Activated naive CD4-positive, alpha-beta T cell treated with anti-CD3 and anti-CD28 coated beads for 36 hours (primary cell): ENCODE measurements at regions not wholly inside any gene's neighbourhood (a gene's known extent, or its start where the extent isn't known, plus 50 kb on each side); places are given as distances from the start of the nearest gene placed in this dataset.
"Not testable (repeated sequence)": the region's sequence is repeated elsewhere in the genome, so short reads cannot be mapped to it uniquely, and the experiment has no call there.

Experiments used
- CTCF ChIA-PET: fragments of 350-600 bp; sonication (Branson Sonifier 250); formaldehyde crosslinking; loops from one replicate; lab custom pipeline; 2021; ENCODE audit warnings: antibody characterized with exemption; lab: Charles Lee
- DNase-seq: peaks from one replicate; pipeline ENCODE4 v3.0.0-alpha.2; 2020
- H3K27ac Mint-ChIP-seq: one replicate; pipeline ENCODE4 v1.8.0; 2021; ENCODE audit warnings: mild to moderate bottlenecking, mixed read lengths
- H3K27me3 Mint-ChIP-seq: one replicate; pipeline ENCODE4 v1.8.0; 2021; ENCODE audit warnings: low read depth, mixed read lengths
- H3K36me3 Mint-ChIP-seq: one replicate; pipeline ENCODE4 v1.8.0; 2021; ENCODE audit warnings: low read depth, mixed read lengths
- H3K4me1 Mint-ChIP-seq: one replicate; pipeline ENCODE4 v1.8.0; 2021; ENCODE audit warnings: low read depth, mixed read lengths
- H3K4me3 Mint-ChIP-seq: one replicate; pipeline ENCODE4 v1.8.0; 2021; ENCODE audit warnings: mild to moderate bottlenecking, moderate library complexity, mixed read lengths
- H3K9me3 Mint-ChIP-seq: one replicate; pipeline ENCODE4 v1.8.0; 2021; ENCODE audit warnings: mixed read lengths
- intact Hi-C: fragments of 100-400 bp; cut with micrococcal nuclease; formaldehyde crosslinking; loops from one replicate; pipeline ENCODE4 v1.15.1; 2023

- Mint-ChIP-seq H3K9me3 (peaks cover 13% of the 10 kb centered on the region), H3K27me3 (peaks cover 19% of the 10 kb centered on the region), H3K36me3 (no peaks in the 10 kb centered on the region), H3K4me1 (no peaks in the 10 kb centered on the region), H3K4me3 (no peak overlapping the region), H3K27ac (no peak overlapping the region)
- DNase-seq: no peak
- intact Hi-C loops: no loop called here
- CTCF ChIA-PET: no interaction called here
Observed at GRCh38 chr2:226176283-226176984, 623.2 kb downstream of the IRS1 start.

GRCh38 chr2:226174390-226174789 lies 625.2 kb downstream of the IRS1 start:
- no peaks in the 10 kb centered on the region for H3K36me3 Mint-ChIP-seq
- H3K4me3 Mint-ChIP-seq: no peak overlapping the region
- intact Hi-C loops: no loop called here
- no peak overlapping the region for H3K27ac Mint-ChIP-seq
- no peak for DNase-seq
- CTCF ChIA-PET: no interaction called here
- no peaks in the 10 kb centered on the region for H3K4me1 Mint-ChIP-seq
- H3K27me3 Mint-ChIP-seq: peaks cover 16% of the 10 kb centered on the region
- H3K9me3 Mint-ChIP-seq: peaks cover 13% of the 10 kb centered on the region

- H3K4me3 Mint-ChIP-seq: no peak overlapping the region
- peaks cover 12% of the 10 kb centered on the region for H3K27me3 Mint-ChIP-seq
- DNase-seq: no peak
- H3K36me3 Mint-ChIP-seq: no peaks in the 10 kb centered on the region
- H3K4me1 Mint-ChIP-seq: no peaks in the 10 kb centered on the region
- no peak overlapping the region for H3K27ac Mint-ChIP-seq
- CTCF ChIA-PET: no interaction called here
- intact Hi-C loops: no loop called here
- peaks cover 7% of the 10 kb centered on the region for H3K9me3 Mint-ChIP-seq
Observed at GRCh38 chr2:226172939-226173338, 626.7 kb downstream of the IRS1 start.

GRCh38 chr2:226172309-226172708 lies 627.3 kb downstream of the IRS1 start:
- Mint-ChIP-seq H3K27me3 (peaks cover 12% of the 10 kb centered on the region), H3K36me3 (no peaks in the 10 kb centered on the region), H3K9me3 (peaks cover 4% of the 10 kb centered on the region), H3K27ac (no peak overlapping the region), H3K4me1 (no peaks in the 10 kb centered on the region), H3K4me3 (no peak overlapping the region)
- CTCF ChIA-PET: no interaction called here
- no peak for DNase-seq
- intact Hi-C loops: no loop called here

GRCh38 chr2:226169751-226170581 lies 629.7 kb downstream of the IRS1 start:
- H3K36me3 Mint-ChIP-seq: no peaks in the 10 kb centered on the region
- H3K27me3 Mint-ChIP-seq: peaks cover 3% of the 10 kb centered on the region
- DNase-seq: no peak
- no peak overlapping the region for H3K27ac Mint-ChIP-seq
- no peak overlapping the region for H3K4me3 Mint-ChIP-seq
- H3K4me1 Mint-ChIP-seq: no peaks in the 10 kb centered on the region
- CTCF ChIA-PET: interaction anchor here (0.7 kb wide), 1 partner anchor 56 kb away, joined by 4 read pairs; no protein-coding TSS in a partner anchor
- intact Hi-C loops: no loop called here
- H3K9me3 Mint-ChIP-seq: no peaks in the 10 kb centered on the region

- H3K9me3 Mint-ChIP-seq: no peaks in the 10 kb centered on the region
- H3K27me3 Mint-ChIP-seq: peaks cover 3% of the 10 kb centered on the region
- H3K36me3 Mint-ChIP-seq: no peaks in the 10 kb centered on the region
- H3K4me3 Mint-ChIP-seq: no peak overlapping the region
- H3K4me1 Mint-ChIP-seq: no peaks in the 10 kb centered on the region
- no peak overlapping the region for H3K27ac Mint-ChIP-seq
- CTCF ChIA-PET: no interaction called here
- no peak for DNase-seq
- intact Hi-C loops: no loop called here
Observed at GRCh38 chr2:226168496-226169160, 631.0 kb downstream of the IRS1 start.

- Mint-ChIP-seq H3K27me3 (no peaks in the 10 kb centered on the region), H3K9me3 (no peaks in the 10 kb centered on the region), H3K36me3 (no peaks in the 10 kb centered on the region), H3K27ac (no peak overlapping the region), H3K4me1 (no peaks in the 10 kb centered on the region), H3K4me3 (no peak overlapping the region)
- CTCF ChIA-PET: no interaction called here
- DNase-seq: no peak
- intact Hi-C loops: no loop called here
Observed at GRCh38 chr2:226164512-226164911, 635.1 kb downstream of the IRS1 start.

GRCh38 chr2:226160617-226161016 lies 639.0 kb downstream of the IRS1 start:
- DNase-seq, CTCF ChIA-PET, H3K4me1 Mint-ChIP-seq, H3K27me3 Mint-ChIP-seq, H3K9me3 Mint-ChIP-seq, H3K27ac Mint-ChIP-seq, intact Hi-C loops, H3K36me3 Mint-ChIP-seq, H3K4me3 Mint-ChIP-seq: not testable (repeated sequence)

- intact Hi-C loops: no loop called here
- no peak for DNase-seq
- Mint-ChIP-seq H3K27me3 (peaks cover 7% of the 10 kb centered on the region), H3K36me3 (no peaks in the 10 kb centered on the region), H3K4me1 (no peaks in the 10 kb centered on the region), H3K9me3 (no peaks in the 10 kb centered on the region), H3K4me3 (no peak overlapping the region), H3K27ac (no peak overlapping the region)
- CTCF ChIA-PET: no interaction called here
Observed at GRCh38 chr2:226159875-226160479, 639.6 kb downstream of the IRS1 start.

- no peaks in the 10 kb centered on the region for H3K4me1 Mint-ChIP-seq
- H3K27ac Mint-ChIP-seq: no peak overlapping the region
- no peak overlapping the region for H3K4me3 Mint-ChIP-seq
- no peak for DNase-seq
- no peaks in the 10 kb centered on the region for H3K36me3 Mint-ChIP-seq
- CTCF ChIA-PET: no interaction called here
- H3K9me3 Mint-ChIP-seq: no peaks in the 10 kb centered on the region
- intact Hi-C loops: no loop called here
- peaks cover 7% of the 10 kb centered on the region for H3K27me3 Mint-ChIP-seq
Observed at GRCh38 chr2:226158940-226159339, 640.7 kb downstream of the IRS1 start.

- Mint-ChIP-seq H3K4me3 (no peak overlapping the region), H3K27ac (no peak overlapping the region)
Observed at GRCh38 chr2:226158229-226158628, 641.4 kb downstream of the IRS1 start.

GRCh38 chr2:226155093-226155875 lies 644.3 kb downstream of the IRS1 start:
- H3K4me1 Mint-ChIP-seq: no peaks in the 10 kb centered on the region
- H3K27me3 Mint-ChIP-seq: peaks cover 8% of the 10 kb centered on the region
- DNase-seq: no peak
- H3K4me3 Mint-ChIP-seq: no peak overlapping the region
- no peaks in the 10 kb centered on the region for H3K36me3 Mint-ChIP-seq
- CTCF ChIA-PET: no interaction called here
- no peak overlapping the region for H3K27ac Mint-ChIP-seq
- H3K9me3 Mint-ChIP-seq: no peaks in the 10 kb centered on the region
- intact Hi-C loops: no loop called here

More at GRCh38 chr2:226158229-226158628, 641.4 kb downstream of the IRS1 start:
- intact Hi-C loops: no loop called here
- Mint-ChIP-seq H3K36me3 (no peaks in the 10 kb centered on the region), H3K27me3 (peaks cover 7% of the 10 kb centered on the region), H3K9me3 (no peaks in the 10 kb centered on the region), H3K4me1 (no peaks in the 10 kb centered on the region)
- CTCF ChIA-PET: no interaction called here
- DNase-seq: no peak
